Ascending aorta (tissue), 2 donors: ENCODE measurements at regions not wholly inside any gene's neighbourhood (a gene's known extent, or its start where the extent isn't known, plus 50 kb on each side); places are given as distances from the start of the nearest gene placed in this dataset.

ENCODE experiments used
- DNase-seq, 2 donors: peaks; one replicate each; pipeline ENCODE4 v3.0.0-alpha.2; 2019; ENCODE audit warnings: low spot score in 2 of 2
- H3K27ac ChIP-seq, 2 donors: fragments of 200-600 bp; sonication (generic); one replicate each; pipeline ENCODE4 v1.5.1; 2016 to 2017; ENCODE audit warnings: mild to moderate bottlenecking in 1 of 2
- H3K27me3 ChIP-seq: fragments of 200-600 bp; sonication (generic); one replicate; pipeline ENCODE4 v1.5.1; 2017
- H3K36me3 ChIP-seq, 2 donors: fragments of 200-600 bp; sonication (generic); one replicate each; pipeline ENCODE4 v1.5.1; 2016
- H3K4me1 ChIP-seq, 2 donors: fragments of 200-600 bp; sonication (generic); one replicate each; pipeline ENCODE4 v1.5.1; 2016 to 2017; ENCODE audit warnings: mild to moderate bottlenecking in 1 of 2
- H3K4me3 ChIP-seq, 2 donors: fragments of 200-600 bp; sonication (generic); one replicate each; pipeline ENCODE4 v1.5.1; 2016 to 2017; ENCODE audit warnings: mild to moderate bottlenecking in 1 of 2
- H3K9me3 ChIP-seq, 2 donors: fragments of 200-600 bp; sonication (generic); one replicate each; pipeline ENCODE4 v1.5.1; 2016
- intact Hi-C: fragments of 100-400 bp; cut with DNase I; formaldehyde crosslinking; loops from one replicate; pipeline ENCODE4 v1.15.1; 2023
- TF ChIP-seq, protein P1 (sequence below), 3 experiments: fragments of 200-600 bp in 2 of 3; fragments of 450-650 bp in 1 of 3; sonication (generic) in 2 of 3; IDR thresholded peaks; one replicate each; pipeline ENCODE4 v1.5.1; 2016 to 2019; ENCODE audit warnings: antibody characterized with exemption in 3 of 3, mild to moderate bottlenecking in 1 of 3, moderate library complexity in 1 of 3

DNA sequence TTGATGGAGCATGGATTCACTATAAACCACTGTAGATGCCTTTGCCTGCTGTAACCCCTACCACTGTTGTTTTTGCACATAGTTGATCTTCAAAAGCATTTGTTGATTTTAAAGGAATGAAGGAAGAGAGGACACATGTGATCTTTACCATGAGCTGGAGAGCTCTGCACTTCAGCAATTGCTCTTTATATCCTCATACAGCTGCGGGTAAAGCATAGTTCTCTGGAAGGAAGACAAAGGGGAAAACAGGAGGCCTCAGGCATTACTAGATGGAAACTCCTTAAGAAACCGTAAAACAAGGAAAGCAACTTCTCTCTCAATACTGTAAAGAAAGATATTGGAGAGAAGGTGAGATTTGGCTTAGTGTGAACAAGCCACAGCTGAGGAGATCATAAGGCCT, 60.6 kb downstream of the SCG2 start:
- H3K36me3 ChIP-seq = no peaks in the 10 kb centered on the region
- TF ChIP-seq, protein P1, sequence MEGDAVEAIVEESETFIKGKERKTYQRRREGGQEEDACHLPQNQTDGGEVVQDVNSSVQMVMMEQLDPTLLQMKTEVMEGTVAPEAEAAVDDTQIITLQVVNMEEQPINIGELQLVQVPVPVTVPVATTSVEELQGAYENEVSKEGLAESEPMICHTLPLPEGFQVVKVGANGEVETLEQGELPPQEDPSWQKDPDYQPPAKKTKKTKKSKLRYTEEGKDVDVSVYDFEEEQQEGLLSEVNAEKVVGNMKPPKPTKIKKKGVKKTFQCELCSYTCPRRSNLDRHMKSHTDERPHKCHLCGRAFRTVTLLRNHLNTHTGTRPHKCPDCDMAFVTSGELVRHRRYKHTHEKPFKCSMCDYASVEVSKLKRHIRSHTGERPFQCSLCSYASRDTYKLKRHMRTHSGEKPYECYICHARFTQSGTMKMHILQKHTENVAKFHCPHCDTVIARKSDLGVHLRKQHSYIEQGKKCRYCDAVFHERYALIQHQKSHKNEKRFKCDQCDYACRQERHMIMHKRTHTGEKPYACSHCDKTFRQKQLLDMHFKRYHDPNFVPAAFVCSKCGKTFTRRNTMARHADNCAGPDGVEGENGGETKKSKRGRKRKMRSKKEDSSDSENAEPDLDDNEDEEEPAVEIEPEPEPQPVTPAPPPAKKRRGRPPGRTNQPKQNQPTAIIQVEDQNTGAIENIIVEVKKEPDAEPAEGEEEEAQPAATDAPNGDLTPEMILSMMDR (IDR thresholded peaks at IDR 0.05) = no peak
- no peak overlapping the region for H3K27ac ChIP-seq
- peaks cover 0 to 9% of the 10 kb centered on the region in 2 donors for H3K4me1 ChIP-seq
- DNase-seq = no peak
- H3K4me3 ChIP-seq = no peak overlapping the region
- H3K9me3 ChIP-seq = no peaks in the 10 kb centered on the region
- intact Hi-C loops = no loop called here
- H3K27me3 ChIP-seq = no peaks in the 10 kb centered on the region

DNA sequence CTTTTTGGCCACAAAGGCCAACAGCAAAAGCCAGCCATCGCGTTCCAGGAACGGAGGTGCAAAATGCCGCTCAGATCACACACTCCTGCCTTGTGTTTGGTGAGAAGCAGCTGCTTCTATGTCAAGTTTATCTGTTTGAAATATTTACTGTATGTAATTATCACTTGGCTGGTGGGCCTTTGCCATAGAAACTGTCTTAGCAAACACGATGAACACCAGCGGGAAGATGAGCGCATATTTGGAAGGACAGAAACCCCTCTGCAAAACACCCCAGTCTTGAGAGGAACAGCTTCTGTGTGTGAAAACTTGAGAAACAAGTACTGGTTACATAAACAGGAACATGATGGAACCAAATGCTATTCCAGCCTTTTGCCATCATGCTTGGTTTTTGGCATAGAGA, 59.7 kb downstream of the SCG2 start:
- Histone ChIP-seq H3K9me3 (no peaks in the 10 kb centered on the region), H3K4me1 (peaks cover 0 to 9% of the 10 kb centered on the region in 2 donors), H3K36me3 (no peaks in the 10 kb centered on the region), H3K27ac (no peak overlapping the region), H3K4me3 (no peak overlapping the region), H3K27me3 (no peaks in the 10 kb centered on the region)
- intact Hi-C loops = no loop called here
- TF ChIP-seq, protein P1 (IDR thresholded peaks at IDR 0.05) = no peak
- no peak for DNase-seq

DNA sequence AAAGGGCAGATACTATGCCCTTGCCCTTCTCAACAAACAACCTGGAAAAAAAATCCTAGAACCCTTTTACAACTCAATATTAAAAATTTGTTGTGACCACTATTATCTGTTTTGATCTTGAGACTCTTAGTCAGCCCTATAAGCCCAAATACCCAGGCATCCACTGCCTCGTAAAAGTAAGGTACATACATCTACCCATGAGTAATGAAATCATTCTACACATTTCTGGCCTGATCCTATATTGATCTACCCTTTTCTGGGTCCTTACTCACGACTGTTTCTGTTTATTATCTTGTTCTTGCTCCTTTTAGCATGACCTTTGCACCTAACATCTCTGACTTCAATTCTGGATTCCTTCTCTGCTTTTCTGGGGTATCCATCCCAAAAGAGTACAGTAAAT, 56.8 kb downstream of the SCG2 start:
- no peak for DNase-seq
- Histone ChIP-seq H3K27ac (no peak overlapping the region), H3K4me3 (no peak overlapping the region), H3K4me1 (no peaks in the 10 kb centered on the region), H3K27me3 (no peaks in the 10 kb centered on the region), H3K9me3 (no peaks in the 10 kb centered on the region), H3K36me3 (no peaks in the 10 kb centered on the region)
- intact Hi-C loops = no loop called here
- TF ChIP-seq, protein P1 (IDR thresholded peaks at IDR 0.05) = no peak

DNA sequence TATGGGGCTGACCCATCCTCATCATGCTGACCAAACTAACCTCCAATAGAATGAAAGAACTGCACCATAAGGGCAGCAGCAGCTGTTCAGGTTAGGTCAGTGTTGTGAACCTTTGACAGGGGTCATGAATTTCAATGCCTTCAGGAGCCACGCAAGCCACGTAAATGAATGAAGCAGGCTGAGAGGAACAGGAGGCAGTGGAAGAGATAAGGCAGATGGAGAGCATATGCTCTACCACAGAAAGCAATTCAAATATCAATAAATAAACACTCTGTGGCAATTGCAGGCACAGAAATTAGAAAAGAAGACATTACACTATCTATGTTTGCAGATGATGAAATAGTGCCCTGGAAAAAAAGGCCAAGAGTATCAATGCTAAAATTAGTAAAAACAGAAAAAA, 56.3 kb downstream of the SCG2 start:
- no peak for DNase-seq
- H3K27me3 ChIP-seq = no peaks in the 10 kb centered on the region
- intact Hi-C loops = no loop called here
- no peaks in the 10 kb centered on the region for H3K36me3 ChIP-seq
- TF ChIP-seq, protein P1 (IDR thresholded peaks at IDR 0.05) = no peak
- no peak overlapping the region for H3K27ac ChIP-seq
- no peak overlapping the region for H3K4me3 ChIP-seq
- H3K9me3 ChIP-seq = no peaks in the 10 kb centered on the region
- H3K4me1 ChIP-seq = no peaks in the 10 kb centered on the region
